SHP77 treated with DMSO at 0.1 percent for 48 hours (cell line): ENCODE measurements at regions not wholly inside any gene's neighbourhood (a gene's known extent, or its start where the extent isn't known, plus 50 kb on each side); places are given as distances from the start of the nearest gene placed in this dataset.
"Not testable (repeated sequence)": the region's sequence is repeated elsewhere in the genome, so short reads cannot be mapped to it uniquely, and the experiment has no call there.

Source experiments
- DNase-seq: peaks from one replicate; lab custom pipeline; 2025; lab: John Stamatoyannopoulos, UW

- no peak for DNase-seq
These were observed 53.6 kb upstream of the RPRM start for GRCh38 chr2:153532140-153532539.

DNA sequence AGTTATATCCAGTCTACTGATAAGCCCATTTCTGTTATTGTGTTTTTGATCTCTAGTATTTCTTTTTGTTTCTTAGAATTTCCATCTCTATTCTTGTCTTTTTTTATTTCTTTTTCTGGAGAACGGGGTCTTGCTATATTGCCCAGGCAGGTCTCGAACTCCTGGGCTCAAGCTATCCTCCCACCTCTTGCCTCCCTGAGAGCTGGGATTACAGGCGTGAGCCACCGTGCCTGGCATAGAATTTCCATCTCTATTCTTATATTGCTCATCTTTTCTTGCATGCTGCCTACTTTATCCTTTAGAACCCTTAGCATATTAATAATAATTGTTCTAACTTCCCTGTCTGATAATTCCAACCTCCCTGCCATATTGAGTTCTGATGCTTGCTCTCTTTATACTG is 55.2 kb upstream of the RPRM start:
- not testable (repeated sequence) for DNase-seq

GRCh38 chr2:153534590-153534989 is 56.0 kb upstream of the RPRM start:
- DNase-seq: not testable (repeated sequence)

DNA sequence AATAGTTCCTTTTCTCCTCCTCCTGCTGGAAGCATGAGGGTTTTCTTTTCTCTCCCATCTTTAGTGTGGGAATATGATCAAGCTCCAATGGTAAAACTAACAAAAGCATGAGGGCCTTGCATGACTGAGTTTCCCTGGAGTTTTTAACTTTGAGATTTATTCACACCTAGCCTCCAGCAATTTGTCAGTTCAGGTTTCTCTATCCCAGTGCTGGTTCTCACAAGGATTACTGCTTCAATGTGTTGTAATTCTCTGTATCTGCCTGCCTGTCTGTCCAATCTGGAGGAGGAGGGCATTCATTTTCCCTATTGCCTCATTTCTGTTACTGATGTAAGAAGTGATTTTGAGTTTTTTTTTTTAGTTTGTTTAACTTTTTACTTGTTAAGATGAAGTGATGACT is 57.6 kb upstream of the RPRM start:
- DNase-seq: no peak

GRCh38 chr2:153538102-153538501 is 59.5 kb upstream of the RPRM start:
- not testable (repeated sequence) for DNase-seq

GRCh38 chr2:153543635-153544071 is 65.1 kb upstream of the RPRM start:
- no peak for DNase-seq

GRCh38 chr2:153546358-153546757 is 67.8 kb upstream of the RPRM start:
- DNase-seq: no peak

- no peak for DNase-seq
These were observed 70.0 kb upstream of the RPRM start for GRCh38 chr2:153548536-153548935.

GRCh38 chr2:153551698-153552097 is 73.1 kb upstream of the RPRM start:
- DNase-seq: no peak

GRCh38 chr2:153557211-153557610 is 78.6 kb upstream of the RPRM start:
- no peak for DNase-seq

GRCh38 chr2:153557714-153558113 is 79.2 kb upstream of the RPRM start:
- no peak for DNase-seq

GRCh38 chr2:153558247-153558646 is 79.7 kb upstream of the RPRM start:
- DNase-seq: no peak

GRCh38 chr2:153567367-153567766 is 88.8 kb upstream of the RPRM start:
- no peak for DNase-seq

- no peak for DNase-seq
These were observed 89.5 kb upstream of the RPRM start for GRCh38 chr2:153568105-153568504.

- DNase-seq: no peak
These were observed 96.8 kb upstream of the RPRM start for GRCh38 chr2:153575171-153575853.

GRCh38 chr2:153584244-153584643 is 105.7 kb upstream of the RPRM start:
- no peak for DNase-seq

DNA sequence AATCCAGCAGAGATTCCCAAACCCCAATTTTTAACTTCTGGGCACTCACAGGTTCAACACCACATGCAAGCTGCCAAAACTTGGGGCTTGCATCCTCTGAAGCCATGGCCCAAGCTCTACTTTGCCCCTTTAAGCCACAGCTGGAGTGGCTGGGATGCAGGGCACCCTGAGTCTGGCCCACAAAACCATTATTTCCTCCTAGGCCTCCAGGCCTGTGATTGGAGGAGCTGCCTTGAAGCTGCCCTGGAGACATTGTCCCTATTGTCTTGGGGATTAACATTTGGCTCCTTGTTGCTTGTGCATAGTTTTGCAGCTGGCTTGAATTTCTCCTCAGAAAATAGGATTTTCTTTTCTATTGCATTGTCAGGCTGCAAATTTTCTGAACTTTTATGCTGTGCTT is 109.8 kb upstream of the RPRM start:
- DNase-seq: no peak

DNA sequence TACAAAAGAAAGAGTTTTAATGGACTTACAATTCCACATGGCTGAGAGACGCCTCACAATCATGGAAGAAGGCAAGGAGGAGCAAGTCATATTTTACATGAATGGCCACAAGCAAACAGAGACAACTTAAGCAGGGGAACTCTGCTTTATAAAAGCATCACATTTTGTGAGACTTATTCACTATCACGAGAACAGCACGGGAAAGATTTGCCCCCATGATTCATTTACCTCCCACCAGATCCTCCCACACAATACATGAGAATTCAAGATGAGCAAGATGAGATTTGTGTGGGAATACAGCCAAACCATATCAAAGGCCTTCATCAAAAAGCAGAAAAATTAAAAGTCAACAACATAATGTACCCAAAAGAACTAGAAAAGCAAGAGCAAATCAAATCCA is 111.0 kb upstream of the RPRM start:
- no peak for DNase-seq

- DNase-seq: peak; percentile 31
These were observed 114.5 kb upstream of the RPRM start for GRCh38 chr2:153593086-153593485.

DNA sequence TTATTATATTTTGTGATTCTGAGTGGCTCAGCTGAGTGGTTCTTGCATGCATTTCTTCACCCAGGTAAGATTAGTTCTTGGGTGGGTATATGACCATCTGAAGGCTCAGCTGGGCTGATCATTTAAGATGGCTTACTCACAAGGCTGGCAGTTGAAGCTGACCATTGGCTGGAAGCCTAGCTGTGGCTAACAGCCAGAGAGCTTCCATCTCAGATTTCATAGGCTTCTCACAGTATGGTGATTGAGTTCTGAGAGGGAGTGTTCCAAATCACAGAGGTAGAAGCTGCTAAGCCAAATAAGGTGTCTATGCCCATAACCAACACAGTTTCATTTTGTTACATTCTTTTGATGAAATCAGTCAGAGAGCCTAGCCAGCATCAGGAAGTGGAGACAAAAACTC is 117.4 kb upstream of the RPRM start:
- peak; percentile 41 for DNase-seq

- DNase-seq: no peak
These were observed 123.2 kb upstream of the RPRM start for GRCh38 chr2:153601812-153602211.

DNA sequence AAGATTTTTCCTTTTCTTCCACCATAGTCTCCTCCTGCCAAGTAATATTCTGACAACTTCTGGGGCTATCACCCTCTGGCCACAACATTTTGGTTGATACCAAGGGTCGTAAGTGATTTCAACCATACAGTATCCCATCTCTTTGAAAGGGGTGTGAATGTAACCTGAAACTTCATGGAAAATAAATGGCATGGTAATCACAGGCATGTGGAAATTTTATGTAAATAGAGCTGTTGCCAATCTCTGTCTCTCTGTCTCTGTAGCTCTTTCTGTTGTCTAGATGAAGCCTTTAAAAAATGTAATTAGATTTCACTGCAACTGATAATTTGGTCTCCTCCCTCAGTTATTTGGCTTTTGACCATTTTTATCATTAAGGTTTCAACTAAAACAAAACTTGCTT is 125.6 kb upstream of the RPRM start:
- DNase-seq: no peak

DNA sequence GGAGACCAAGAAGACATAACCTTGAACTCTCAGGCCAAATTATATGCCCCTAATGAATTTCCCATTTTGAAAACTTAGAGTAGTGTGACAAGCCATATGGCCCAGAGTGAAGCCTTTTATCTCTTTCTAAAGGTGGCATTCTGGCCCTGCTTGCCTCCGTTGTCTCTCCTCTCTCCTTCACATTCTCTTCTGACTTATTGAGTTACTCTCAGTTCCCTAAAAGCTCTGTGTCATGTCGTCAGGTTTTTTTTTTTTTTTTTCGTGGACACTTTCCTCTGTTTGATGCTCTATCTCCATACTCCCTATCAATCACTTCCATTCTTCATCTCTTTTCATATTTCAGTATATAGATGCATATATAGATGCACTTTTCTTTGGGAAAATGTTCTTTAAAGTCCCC is 128.1 kb upstream of the RPRM start:
- DNase-seq: no peak

DNA sequence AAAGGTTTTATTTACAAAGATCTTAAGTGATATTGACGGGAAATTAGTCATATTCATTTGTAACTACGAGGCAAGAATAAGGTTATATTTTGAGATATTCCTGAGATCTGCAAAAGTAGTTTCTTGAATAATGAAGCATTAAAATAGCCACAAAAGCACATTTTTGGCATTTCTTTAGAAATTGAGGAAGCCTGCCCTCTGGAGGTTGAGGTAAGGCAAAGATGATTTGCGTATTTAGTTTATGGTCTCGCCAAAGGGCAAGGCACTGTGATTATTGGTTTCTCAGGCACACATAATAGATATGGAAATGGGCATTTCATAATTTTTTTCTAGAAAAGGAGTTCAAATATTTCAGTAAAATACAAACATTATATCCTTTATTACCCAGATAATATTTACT is 143.7 kb upstream of the RPRM start:
- no peak for DNase-seq
